Thoracic aorta (tissue), 2 donors: ENCODE measurements at regions not wholly inside any gene's neighbourhood (a gene's known extent, or its start where the extent isn't known, plus 50 kb on each side); places are given as distances from the start of the nearest gene placed in this dataset.

Experiments used
- ATAC-seq: fragments of 150-250 bp; one replicate; pipeline ENCODE4 v1.8.0; 2017; ENCODE audit warnings: low read depth; ENCODE audit not compliant: insufficient number of reproducible peaks, low FRiP score
- DNase-seq: peaks from one replicate; pipeline ENCODE4 v3.0.0-alpha.2; 2020; ENCODE audit warnings: low spot score
- H3K27ac ChIP-seq, 2 donors: fragments of 200-600 bp; sonication (generic); 1 replicate in 1 of 2; 2 replicates in 1 of 2; pipeline ENCODE4 v1.5.1; 2016; ENCODE audit warnings: mild to moderate bottlenecking in 2 of 2, moderate library complexity in 2 of 2
- H3K27me3 ChIP-seq: fragments of 200-600 bp; sonication (generic); replicated peaks from 2 replicates; pipeline ENCODE4 v1.6.0; 2016; ENCODE audit warnings: mild to moderate bottlenecking; ENCODE audit not compliant: insufficient read depth
- H3K36me3 ChIP-seq: fragments of 200-600 bp; sonication (generic); one replicate; pipeline ENCODE4 v1.5.1; 2016
- H3K4me1 ChIP-seq, 2 donors: fragments of 200-600 bp; sonication (generic); 1 replicate in 1 of 2; 2 replicates in 1 of 2; pipeline versions ENCODE4 v1.5.1 to v1.6.0; 2016; ENCODE audit warnings: low read depth in 2 of 2, mild to moderate bottlenecking in 1 of 2; ENCODE audit not compliant: control insufficient read depth in 1 of 2
- H3K4me3 ChIP-seq: fragments of 200-600 bp; sonication (generic); 2 replicates; pipeline ENCODE4 v1.5.1; 2016; ENCODE audit warnings: mild to moderate bottlenecking
- H3K9me3 ChIP-seq: fragments of 200-600 bp; sonication (generic); 2 replicates; pipeline ENCODE4 v1.5.1; 2016
- TF ChIP-seq, protein P1 (sequence below): fragments of 200-600 bp; sonication (generic); IDR thresholded peaks from one replicate; pipeline ENCODE4 v1.5.1; 2019; ENCODE audit warnings: antibody characterized with exemption

- no peak for ATAC-seq
- Histone ChIP-seq H3K27me3 (no peaks in the 10 kb centered on the region), H3K4me1 (no peaks in the 10 kb centered on the region), H3K9me3 (no peaks in the 10 kb centered on the region), H3K4me3 (no peak overlapping the region), H3K27ac (no peak overlapping the region), H3K36me3 (no peaks in the 10 kb centered on the region)
- TF ChIP-seq, protein P1, sequence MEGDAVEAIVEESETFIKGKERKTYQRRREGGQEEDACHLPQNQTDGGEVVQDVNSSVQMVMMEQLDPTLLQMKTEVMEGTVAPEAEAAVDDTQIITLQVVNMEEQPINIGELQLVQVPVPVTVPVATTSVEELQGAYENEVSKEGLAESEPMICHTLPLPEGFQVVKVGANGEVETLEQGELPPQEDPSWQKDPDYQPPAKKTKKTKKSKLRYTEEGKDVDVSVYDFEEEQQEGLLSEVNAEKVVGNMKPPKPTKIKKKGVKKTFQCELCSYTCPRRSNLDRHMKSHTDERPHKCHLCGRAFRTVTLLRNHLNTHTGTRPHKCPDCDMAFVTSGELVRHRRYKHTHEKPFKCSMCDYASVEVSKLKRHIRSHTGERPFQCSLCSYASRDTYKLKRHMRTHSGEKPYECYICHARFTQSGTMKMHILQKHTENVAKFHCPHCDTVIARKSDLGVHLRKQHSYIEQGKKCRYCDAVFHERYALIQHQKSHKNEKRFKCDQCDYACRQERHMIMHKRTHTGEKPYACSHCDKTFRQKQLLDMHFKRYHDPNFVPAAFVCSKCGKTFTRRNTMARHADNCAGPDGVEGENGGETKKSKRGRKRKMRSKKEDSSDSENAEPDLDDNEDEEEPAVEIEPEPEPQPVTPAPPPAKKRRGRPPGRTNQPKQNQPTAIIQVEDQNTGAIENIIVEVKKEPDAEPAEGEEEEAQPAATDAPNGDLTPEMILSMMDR = no peak
- DNase-seq = no peak
These were observed 80.3 kb upstream of the RET start for GRCh38 chr10:42996588-42996987.

DNA sequence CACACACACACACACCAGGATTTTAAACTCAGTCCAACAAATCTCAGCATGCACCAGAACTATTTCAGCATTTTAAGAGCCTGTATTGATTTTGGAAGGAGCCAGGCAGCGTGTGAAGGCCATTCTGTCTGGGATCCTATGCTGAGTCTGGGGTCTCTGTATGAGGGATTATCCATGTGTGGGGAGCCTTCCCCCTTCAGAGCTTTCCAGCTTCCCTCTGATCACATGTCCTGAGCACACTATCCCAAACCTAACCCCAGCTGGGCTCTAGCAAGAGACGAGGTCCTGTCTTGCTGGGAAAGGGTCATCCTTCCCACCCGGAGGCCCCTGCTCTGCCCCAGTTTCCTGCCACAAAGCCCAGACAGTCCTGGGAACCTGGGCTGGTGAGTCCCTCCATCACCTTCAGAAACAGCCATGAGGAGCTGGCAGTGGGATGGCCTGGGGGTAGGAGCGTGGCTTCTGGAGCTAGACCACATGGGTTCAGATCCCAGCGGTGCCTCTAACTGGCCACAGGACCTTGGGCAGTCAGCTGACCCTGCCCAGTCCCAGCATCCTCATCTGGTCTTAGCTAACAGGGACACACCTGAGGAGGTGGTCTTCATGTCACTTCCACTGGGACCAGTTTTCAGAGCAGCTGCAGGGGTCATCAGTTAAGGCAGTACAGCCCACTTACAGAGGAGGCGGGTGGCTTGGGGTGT, 79.6 kb upstream of the RET start:
- DNase-seq = no peak
- TF ChIP-seq, protein P1 = no peak

GRCh38 chr10:42997849-42998165, 79.1 kb upstream of the RET start:
- H3K4me1 ChIP-seq = no peaks in the 10 kb centered on the region
- H3K9me3 ChIP-seq = no peaks in the 10 kb centered on the region
- H3K27ac ChIP-seq = no peak overlapping the region
- H3K4me3 ChIP-seq = no peak overlapping the region
- ATAC-seq (no peak), DNase-seq (no peak)
- H3K36me3 ChIP-seq = no peaks in the 10 kb centered on the region
- TF ChIP-seq, protein P1 = no peak
- no peaks in the 10 kb centered on the region for H3K27me3 ChIP-seq

More for the DNA sequence above, 79.6 kb upstream of the RET start:
- no peak for ATAC-seq
- H3K4me1 ChIP-seq = no peaks in the 10 kb centered on the region
- H3K27me3 ChIP-seq = no peaks in the 10 kb centered on the region
- no peak overlapping the region for H3K4me3 ChIP-seq
- H3K27ac ChIP-seq = no peak overlapping the region
- no peaks in the 10 kb centered on the region for H3K9me3 ChIP-seq
- H3K36me3 ChIP-seq = no peaks in the 10 kb centered on the region

GRCh38 chr10:42998481-42999384, 78.1 kb upstream of the RET start:
- no peaks in the 10 kb centered on the region for H3K9me3 ChIP-seq
- ATAC-seq = no peak
- TF ChIP-seq, protein P1 = no peak
- DNase-seq = no peak
- no peak overlapping the region for H3K27ac ChIP-seq
- no peaks in the 10 kb centered on the region for H3K27me3 ChIP-seq
- H3K36me3 ChIP-seq = no peaks in the 10 kb centered on the region
- no peaks in the 10 kb centered on the region for H3K4me1 ChIP-seq
- H3K4me3 ChIP-seq = no peak overlapping the region

DNA sequence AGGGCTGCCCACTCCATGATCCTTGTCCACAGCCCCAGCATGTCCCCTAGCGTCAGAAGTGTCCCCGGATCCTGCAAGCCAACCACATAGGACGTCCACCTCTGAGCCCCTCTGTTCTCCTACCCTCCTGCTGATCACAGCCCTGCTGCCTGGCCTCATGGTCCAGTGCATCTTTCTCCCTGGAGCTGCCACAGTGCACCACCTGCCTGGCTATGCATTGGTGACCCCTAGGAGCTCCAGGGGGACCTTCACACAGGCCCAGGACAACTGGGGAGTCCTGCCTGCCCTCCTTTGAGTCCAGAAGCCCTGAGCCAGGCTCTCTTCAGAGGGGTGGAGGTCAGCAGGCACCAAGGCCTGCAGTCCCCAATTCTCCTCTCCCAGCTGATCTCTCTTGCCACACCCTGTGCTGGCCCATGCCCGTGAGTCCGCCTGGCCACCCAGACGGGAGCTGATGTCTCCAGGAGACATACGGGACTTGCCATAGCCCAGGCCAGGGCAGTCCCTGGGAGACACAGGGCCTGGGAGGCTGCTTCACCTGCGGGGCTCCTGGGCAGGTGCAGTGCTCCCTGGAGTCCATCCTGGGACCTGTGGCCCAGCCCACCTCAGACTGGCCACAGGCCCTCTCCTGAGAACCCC, 77.4 kb upstream of the RET start:
- Histone ChIP-seq H3K4me1 (no peaks in the 10 kb centered on the region), H3K9me3 (no peaks in the 10 kb centered on the region), H3K27me3 (no peaks in the 10 kb centered on the region), H3K27ac (no peak overlapping the region), H3K36me3 (no peaks in the 10 kb centered on the region), H3K4me3 (no peak overlapping the region)
- TF ChIP-seq, protein P1 = no peak
- ATAC-seq (no peak), DNase-seq (no peak)
